Nephron progenitor cell (in vitro differentiated cells): ENCODE measurements at regions not wholly inside any gene's neighbourhood (a gene's known extent, or its start where the extent isn't known, plus 50 kb on each side); places are given as distances from the start of the nearest gene placed in this dataset.

Source experiments
- DNase-seq: peaks from one replicate; pipeline ENCODE4 v3.0.0; 2021
- H3K27ac Mint-ChIP-seq: 2 replicates; pipeline ENCODE4 v1.8.0; 2021; ENCODE audit warnings: mild to moderate bottlenecking, moderate library complexity, mixed read lengths
- H3K27me3 Mint-ChIP-seq: 2 replicates; pipeline ENCODE4 v1.8.0; 2021; ENCODE audit warnings: mild to moderate bottlenecking, low read depth, mixed read lengths; ENCODE audit not compliant: poor library complexity
- H3K36me3 Mint-ChIP-seq: 2 replicates; pipeline ENCODE4 v1.8.0; 2021; ENCODE audit warnings: low read depth, mixed read lengths
- H3K4me1 Mint-ChIP-seq: 2 replicates; pipeline ENCODE4 v1.8.0; 2021; ENCODE audit warnings: mixed read lengths
- H3K4me3 Mint-ChIP-seq: 2 replicates; pipeline ENCODE4 v1.8.0; 2021; ENCODE audit warnings: mild to moderate bottlenecking, moderate library complexity, mixed read lengths
- H3K9me3 Mint-ChIP-seq: 2 replicates; pipeline ENCODE4 v1.8.0; 2021; ENCODE audit warnings: mild to moderate bottlenecking, moderate library complexity, mixed read lengths
- TF ChIP-seq, protein P1 (sequence below): fragments of 200-600 bp; sonication (generic); IDR thresholded peaks from 2 replicates; pipeline ENCODE4 v1.5.0; 2021; ENCODE audit warnings: antibody characterized with exemption

DNA sequence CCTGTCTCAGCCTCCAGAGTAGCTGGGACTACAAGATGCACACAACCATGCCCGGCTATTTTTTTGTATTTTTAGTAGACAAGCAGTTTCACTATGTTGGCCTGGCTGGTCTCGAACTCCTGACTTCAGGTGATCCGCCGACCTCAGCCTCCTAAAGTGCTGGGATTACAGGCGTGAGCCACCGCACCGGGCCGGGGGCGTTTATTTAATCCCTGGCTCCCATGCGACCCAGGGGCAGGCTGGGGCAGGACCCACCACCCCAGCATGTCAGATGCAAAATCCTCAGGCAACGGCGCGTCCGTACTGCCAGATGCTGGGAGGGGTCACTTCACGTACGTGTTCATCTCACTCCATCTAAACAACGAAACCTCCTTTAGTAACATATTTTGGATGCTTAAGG, 518.7 kb upstream of the NOX3 start:
- H3K4me1 Mint-ChIP-seq, result peaks cover 40% of the 10 kb centered on the region
- H3K27ac Mint-ChIP-seq, result peak overlapping the region; percentile 84
- peaks cover 7% of the 10 kb centered on the region for H3K27me3 Mint-ChIP-seq
- H3K9me3 Mint-ChIP-seq, result no peaks in the 10 kb centered on the region
- DNase-seq, result no peak
- no peak overlapping the region for H3K4me3 Mint-ChIP-seq
- no peaks in the 10 kb centered on the region for H3K36me3 Mint-ChIP-seq
- TF ChIP-seq, protein P1, sequence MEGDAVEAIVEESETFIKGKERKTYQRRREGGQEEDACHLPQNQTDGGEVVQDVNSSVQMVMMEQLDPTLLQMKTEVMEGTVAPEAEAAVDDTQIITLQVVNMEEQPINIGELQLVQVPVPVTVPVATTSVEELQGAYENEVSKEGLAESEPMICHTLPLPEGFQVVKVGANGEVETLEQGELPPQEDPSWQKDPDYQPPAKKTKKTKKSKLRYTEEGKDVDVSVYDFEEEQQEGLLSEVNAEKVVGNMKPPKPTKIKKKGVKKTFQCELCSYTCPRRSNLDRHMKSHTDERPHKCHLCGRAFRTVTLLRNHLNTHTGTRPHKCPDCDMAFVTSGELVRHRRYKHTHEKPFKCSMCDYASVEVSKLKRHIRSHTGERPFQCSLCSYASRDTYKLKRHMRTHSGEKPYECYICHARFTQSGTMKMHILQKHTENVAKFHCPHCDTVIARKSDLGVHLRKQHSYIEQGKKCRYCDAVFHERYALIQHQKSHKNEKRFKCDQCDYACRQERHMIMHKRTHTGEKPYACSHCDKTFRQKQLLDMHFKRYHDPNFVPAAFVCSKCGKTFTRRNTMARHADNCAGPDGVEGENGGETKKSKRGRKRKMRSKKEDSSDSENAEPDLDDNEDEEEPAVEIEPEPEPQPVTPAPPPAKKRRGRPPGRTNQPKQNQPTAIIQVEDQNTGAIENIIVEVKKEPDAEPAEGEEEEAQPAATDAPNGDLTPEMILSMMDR, result no peak

DNA sequence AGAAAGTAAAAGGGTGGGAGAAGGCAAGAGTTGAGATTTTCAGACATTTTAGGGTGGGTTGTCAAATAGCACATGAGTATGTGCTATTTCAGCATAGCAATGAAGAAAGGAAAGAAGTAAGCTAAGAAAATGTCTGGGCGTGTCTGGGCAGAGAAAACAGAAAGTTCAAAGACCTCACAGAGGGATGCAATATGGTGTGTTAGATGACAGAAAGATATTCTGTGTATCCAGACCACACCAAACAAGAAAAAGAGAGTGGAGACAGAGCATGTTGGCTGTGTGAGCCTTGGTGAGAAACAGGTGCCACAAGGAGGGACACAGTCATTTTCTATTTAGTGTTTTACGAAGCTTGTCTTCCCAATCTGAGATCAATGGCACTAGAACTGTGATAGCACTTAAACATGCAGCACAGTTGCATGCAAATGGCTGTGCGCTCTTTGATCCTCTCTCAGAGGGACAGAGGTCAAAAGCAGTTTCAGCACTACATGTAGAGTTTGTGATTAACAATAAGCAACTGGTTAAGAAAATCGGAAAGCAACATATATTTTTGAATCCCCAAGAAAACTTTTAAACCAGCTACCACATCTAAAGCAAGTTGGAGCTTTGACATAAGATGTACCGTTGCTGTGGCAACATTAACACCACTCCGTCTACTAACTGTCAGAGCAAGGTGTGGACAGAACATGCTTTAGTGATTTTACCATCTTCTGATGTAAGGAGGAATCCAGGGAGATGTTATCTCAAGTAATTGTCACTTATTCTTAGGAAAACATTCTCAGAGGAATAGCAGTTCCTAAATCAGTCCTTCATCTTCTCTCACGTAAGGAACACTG, 515.5 kb upstream of the NOX3 start:
- Mint-ChIP-seq H3K36me3 (peaks cover 4% of the 10 kb centered on the region), H3K27me3 (no peaks in the 10 kb centered on the region), H3K9me3 (peaks cover 5% of the 10 kb centered on the region), H3K27ac (no peak overlapping the region), H3K4me1 (peaks cover 34% of the 10 kb centered on the region), H3K4me3 (no peak overlapping the region)
- DNase-seq, result no peak
- TF ChIP-seq, protein P1, result no peak

GRCh38 chr6:155970472-155970871, 514.8 kb upstream of the NOX3 start:
- peaks cover 32% of the 10 kb centered on the region for H3K4me1 Mint-ChIP-seq
- no peak overlapping the region for H3K4me3 Mint-ChIP-seq
- no peak for DNase-seq
- H3K27ac Mint-ChIP-seq, result no peak overlapping the region
- H3K27me3 Mint-ChIP-seq, result no peaks in the 10 kb centered on the region
- TF ChIP-seq, protein P1, result no peak
- peaks cover 4% of the 10 kb centered on the region for H3K36me3 Mint-ChIP-seq
- H3K9me3 Mint-ChIP-seq, result peaks cover 5% of the 10 kb centered on the region

DNA sequence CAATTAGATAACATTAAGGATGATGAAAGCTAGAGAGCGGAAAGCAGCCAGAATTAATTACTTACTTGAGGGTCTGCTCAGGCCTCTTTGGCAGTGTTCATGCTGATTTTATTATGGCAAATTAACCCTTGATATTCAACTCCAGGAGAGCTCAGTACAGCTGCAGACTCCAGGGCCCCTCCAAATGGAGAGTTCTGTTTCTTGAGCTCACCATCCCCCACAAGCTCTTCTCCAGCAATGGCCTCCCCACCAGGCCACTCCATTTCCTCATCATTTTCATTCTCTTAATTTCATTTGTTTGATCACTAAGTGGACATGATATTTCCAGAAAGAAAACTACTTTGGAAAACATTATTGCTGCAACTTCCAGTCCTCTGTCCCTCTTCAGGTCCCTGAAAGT, 513.3 kb upstream of the NOX3 start:
- peaks cover 6% of the 10 kb centered on the region for H3K27me3 Mint-ChIP-seq
- H3K36me3 Mint-ChIP-seq, result peaks cover 4% of the 10 kb centered on the region
- peaks cover 5% of the 10 kb centered on the region for H3K9me3 Mint-ChIP-seq
- TF ChIP-seq, protein P1, result no peak
- no peak overlapping the region for H3K4me3 Mint-ChIP-seq
- no peak overlapping the region for H3K27ac Mint-ChIP-seq
- DNase-seq, result no peak
- peaks cover 21% of the 10 kb centered on the region for H3K4me1 Mint-ChIP-seq

GRCh38 chr6:155967322-155967721, 511.7 kb upstream of the NOX3 start:
- Mint-ChIP-seq H3K36me3 (peaks cover 4% of the 10 kb centered on the region), H3K4me3 (no peak overlapping the region), H3K27ac (no peak overlapping the region), H3K4me1 (peaks cover 18% of the 10 kb centered on the region), H3K9me3 (peaks cover 5% of the 10 kb centered on the region), H3K27me3 (peaks cover 6% of the 10 kb centered on the region)
- no peak for DNase-seq
- TF ChIP-seq, protein P1, result no peak

DNA sequence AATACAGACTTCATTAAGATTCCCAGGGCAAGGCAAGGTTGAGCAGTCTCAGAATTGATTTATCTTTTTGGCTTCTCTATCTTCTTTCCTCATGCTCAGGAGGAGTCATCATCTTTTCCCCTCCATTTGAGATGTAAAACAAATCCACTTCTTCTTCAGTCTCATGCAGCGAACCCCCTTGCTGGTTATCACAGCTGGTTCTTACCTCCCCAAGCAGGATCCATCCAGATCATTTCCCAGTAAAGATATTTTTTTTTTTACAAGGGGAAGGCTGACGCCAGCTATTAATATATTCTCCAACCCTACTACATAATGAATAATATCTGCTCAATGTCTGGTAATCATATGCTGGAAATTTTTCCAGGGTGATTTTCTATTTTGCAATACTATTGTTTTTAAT, 508.9 kb upstream of the NOX3 start:
- Mint-ChIP-seq H3K4me3 (no peak overlapping the region), H3K9me3 (peaks cover 5% of the 10 kb centered on the region), H3K4me1 (peaks cover 16% of the 10 kb centered on the region), H3K27me3 (peaks cover 6% of the 10 kb centered on the region), H3K36me3 (peaks cover 4% of the 10 kb centered on the region), H3K27ac (no peak overlapping the region)
- TF ChIP-seq, protein P1, result no peak
- DNase-seq, result no peak
